T-helper 2 cell treated with Interferon-gamma antibody and Interleukin-4, amounts not matched to agents 5 μg/mL and 100 μg/mL, for 36 hours (primary cell): ENCODE measurements at regions not wholly inside any gene's neighbourhood (a gene's known extent, or its start where the extent isn't known, plus 50 kb on each side); places are given as distances from the start of the nearest gene placed in this dataset.
"Not testable (repeated sequence)": the region's sequence is repeated elsewhere in the genome, so short reads cannot be mapped to it uniquely, and the experiment has no call there.

ENCODE experiments used
- DNase-seq: peaks from one replicate; pipeline ENCODE4 v3.0.0; 2021; ENCODE audit warnings: low spot score
- H3K27ac Mint-ChIP-seq: one replicate; pipeline ENCODE4 v1.8.0; 2021; ENCODE audit warnings: mild to moderate bottlenecking, mixed read lengths
- H3K27me3 Mint-ChIP-seq: one replicate; pipeline ENCODE4 v1.8.0; 2021; ENCODE audit warnings: low read depth, mixed read lengths
- H3K36me3 Mint-ChIP-seq: one replicate; pipeline ENCODE4 v1.8.0; 2021; ENCODE audit warnings: low read depth, mixed read lengths
- H3K4me1 Mint-ChIP-seq: one replicate; pipeline ENCODE4 v1.8.0; 2021; ENCODE audit warnings: low read depth, mixed read lengths
- H3K4me3 Mint-ChIP-seq: one replicate; pipeline ENCODE4 v1.8.0; 2022; ENCODE audit warnings: mild to moderate bottlenecking, moderate library complexity, mixed read lengths
- H3K9me3 Mint-ChIP-seq: one replicate; pipeline ENCODE4 v1.8.0; 2021; ENCODE audit warnings: mixed read lengths

DNA sequence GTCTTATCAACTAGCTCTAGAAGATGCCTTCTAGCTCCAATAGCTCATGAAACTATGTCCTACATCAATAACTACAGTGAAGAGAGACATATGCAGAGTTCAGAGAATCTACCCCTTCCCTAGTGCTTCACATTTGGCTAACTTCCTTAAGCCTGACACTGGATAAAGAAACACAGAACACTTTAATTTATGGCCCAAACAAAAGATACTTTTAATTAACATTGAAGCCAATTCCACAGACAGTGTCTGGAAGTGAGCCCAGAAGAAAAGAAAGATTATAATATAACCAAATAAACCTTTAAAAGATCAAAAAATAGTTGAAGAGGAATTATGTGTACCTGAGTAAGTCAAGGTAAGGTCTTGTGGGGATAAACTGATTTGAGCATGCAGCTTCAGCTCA lies 255.2 kb downstream of the C11orf87 start:
- no peak for DNase-seq
- Mint-ChIP-seq H3K4me3 (no peak overlapping the region), H3K9me3 (no peaks in the 10 kb centered on the region), H3K36me3 (no peaks in the 10 kb centered on the region), H3K27ac (no peak overlapping the region), H3K27me3 (no peaks in the 10 kb centered on the region), H3K4me1 (no peaks in the 10 kb centered on the region)

GRCh38 chr11:109677876-109678275 lies 255.9 kb downstream of the C11orf87 start:
- no peak overlapping the region for H3K4me3 Mint-ChIP-seq
- no peaks in the 10 kb centered on the region for H3K9me3 Mint-ChIP-seq
- no peaks in the 10 kb centered on the region for H3K27me3 Mint-ChIP-seq
- H3K36me3 Mint-ChIP-seq, result no peaks in the 10 kb centered on the region
- H3K4me1 Mint-ChIP-seq, result no peaks in the 10 kb centered on the region
- DNase-seq, result no peak
- H3K27ac Mint-ChIP-seq, result no peak overlapping the region

GRCh38 chr11:109680127-109680526 lies 258.1 kb downstream of the C11orf87 start:
- H3K27me3 Mint-ChIP-seq, result no peaks in the 10 kb centered on the region
- H3K36me3 Mint-ChIP-seq, result no peaks in the 10 kb centered on the region
- no peaks in the 10 kb centered on the region for H3K9me3 Mint-ChIP-seq
- H3K4me3 Mint-ChIP-seq, result no peak overlapping the region
- no peaks in the 10 kb centered on the region for H3K4me1 Mint-ChIP-seq
- H3K27ac Mint-ChIP-seq, result no peak overlapping the region
- DNase-seq, result no peak

GRCh38 chr11:109682788-109683187 lies 260.8 kb downstream of the C11orf87 start:
- H3K36me3 Mint-ChIP-seq, H3K27me3 Mint-ChIP-seq, H3K27ac Mint-ChIP-seq, DNase-seq, H3K9me3 Mint-ChIP-seq, H3K4me3 Mint-ChIP-seq, H3K4me1 Mint-ChIP-seq: not testable (repeated sequence)

DNA sequence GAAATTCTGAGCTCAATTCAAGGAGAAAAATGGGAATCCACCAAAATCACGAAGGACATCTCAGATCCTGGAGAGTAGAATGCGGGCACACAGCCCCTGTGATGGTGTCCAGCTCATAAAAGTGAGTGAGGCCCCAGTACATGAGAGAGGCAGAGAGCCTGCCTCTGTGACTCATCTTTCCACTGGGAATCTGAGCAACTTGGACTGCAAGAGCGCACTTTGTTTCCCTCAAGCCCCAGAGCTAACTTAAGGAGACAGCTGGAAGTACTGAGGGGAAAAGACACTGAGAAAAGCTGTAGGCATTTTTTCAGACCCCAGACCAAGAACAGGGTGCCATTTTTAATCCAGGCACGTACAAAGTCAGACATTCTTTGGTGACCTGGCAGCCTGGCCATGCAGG lies 273.7 kb downstream of the C11orf87 start:
- Mint-ChIP-seq H3K27ac (no peak overlapping the region), H3K4me1 (no peaks in the 10 kb centered on the region)
- no peak for DNase-seq

DNA sequence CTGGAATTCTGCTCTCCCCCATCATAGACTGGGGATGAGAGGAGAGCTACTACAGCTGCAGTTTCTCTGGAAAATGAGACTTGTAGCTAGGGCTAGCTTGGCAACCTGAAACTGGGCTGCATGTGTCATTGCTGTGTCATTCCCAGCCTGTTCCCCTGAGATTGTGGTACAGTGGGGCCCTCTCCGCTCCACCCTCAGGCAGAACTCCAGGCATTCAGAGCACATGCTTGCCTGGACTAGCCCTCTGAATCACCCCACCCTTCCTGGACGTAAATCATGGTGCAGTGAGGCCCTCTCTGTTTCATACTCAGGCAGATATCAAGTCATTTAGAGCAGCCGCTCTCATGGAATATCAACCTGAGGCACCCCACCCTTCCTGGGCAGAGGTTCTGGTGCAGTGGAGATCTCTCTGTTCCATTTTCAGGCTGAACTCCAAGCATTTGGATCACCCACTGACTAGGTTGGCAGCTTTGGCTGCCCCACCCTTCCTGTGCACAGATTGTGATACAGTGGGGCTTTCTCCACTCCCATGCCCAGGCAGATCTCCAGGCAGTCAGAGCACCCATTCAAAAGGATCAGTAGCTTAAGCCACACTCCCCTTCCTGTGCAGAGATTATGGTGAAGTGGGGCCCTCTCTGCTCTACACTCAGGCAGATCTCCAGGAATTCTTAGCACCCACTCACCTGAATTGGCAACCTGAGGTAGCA lies 274.4 kb downstream of the C11orf87 start:
- Mint-ChIP-seq H3K27me3 (peaks cover 2% of the 10 kb centered on the region), H3K9me3 (peaks cover 6% of the 10 kb centered on the region), H3K4me3 (no peak overlapping the region), H3K27ac (no peak overlapping the region), H3K4me1 (no peaks in the 10 kb centered on the region), H3K36me3 (no peaks in the 10 kb centered on the region)
- DNase-seq, result no peak

More for the DNA sequence above, 273.7 kb downstream of the C11orf87 start:
- H3K36me3 Mint-ChIP-seq, result no peaks in the 10 kb centered on the region
- H3K27me3 Mint-ChIP-seq, result peaks cover 2% of the 10 kb centered on the region
- H3K4me3 Mint-ChIP-seq, result no peak overlapping the region
- peaks cover 6% of the 10 kb centered on the region for H3K9me3 Mint-ChIP-seq

- no peak overlapping the region for H3K4me3 Mint-ChIP-seq
- H3K9me3 Mint-ChIP-seq, result peaks cover 6% of the 10 kb centered on the region
- H3K4me1 Mint-ChIP-seq, result no peaks in the 10 kb centered on the region
- no peaks in the 10 kb centered on the region for H3K36me3 Mint-ChIP-seq
- peaks cover 2% of the 10 kb centered on the region for H3K27me3 Mint-ChIP-seq
- no peak for DNase-seq
- H3K27ac Mint-ChIP-seq, result no peak overlapping the region
Observed at GRCh38 chr11:109697140-109697843, 275.3 kb downstream of the C11orf87 start.

- peaks cover 6% of the 10 kb centered on the region for H3K9me3 Mint-ChIP-seq
- no peak overlapping the region for H3K4me3 Mint-ChIP-seq
- no peak overlapping the region for H3K27ac Mint-ChIP-seq
- H3K27me3 Mint-ChIP-seq, result peaks cover 2% of the 10 kb centered on the region
- no peaks in the 10 kb centered on the region for H3K4me1 Mint-ChIP-seq
- no peaks in the 10 kb centered on the region for H3K36me3 Mint-ChIP-seq
- no peak for DNase-seq
Observed at GRCh38 chr11:109698237-109698636, 276.2 kb downstream of the C11orf87 start.

DNA sequence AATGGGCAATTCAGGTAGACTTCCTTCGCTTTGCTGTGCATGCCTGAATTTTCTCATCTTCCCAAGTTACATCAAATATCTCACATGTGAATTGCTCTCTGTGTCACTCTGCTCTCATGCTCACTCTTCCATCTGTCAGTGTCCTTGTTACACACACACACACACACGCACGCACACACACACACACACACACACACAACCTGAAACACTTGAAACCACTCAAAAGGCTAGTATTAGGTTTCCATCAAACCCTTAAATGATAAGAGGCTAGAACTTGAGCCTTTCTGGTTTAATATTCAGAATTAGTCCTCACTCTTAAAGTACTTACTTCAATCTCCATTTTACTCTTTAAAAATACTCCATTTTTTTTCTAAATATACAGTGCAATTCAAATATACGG lies 282.4 kb downstream of the C11orf87 start:
- no peaks in the 10 kb centered on the region for H3K4me1 Mint-ChIP-seq
- H3K4me3 Mint-ChIP-seq, result no peak overlapping the region
- peaks cover 2% of the 10 kb centered on the region for H3K27me3 Mint-ChIP-seq
- no peak for DNase-seq
- no peaks in the 10 kb centered on the region for H3K36me3 Mint-ChIP-seq
- no peak overlapping the region for H3K27ac Mint-ChIP-seq
- H3K9me3 Mint-ChIP-seq, result no peaks in the 10 kb centered on the region

DNA sequence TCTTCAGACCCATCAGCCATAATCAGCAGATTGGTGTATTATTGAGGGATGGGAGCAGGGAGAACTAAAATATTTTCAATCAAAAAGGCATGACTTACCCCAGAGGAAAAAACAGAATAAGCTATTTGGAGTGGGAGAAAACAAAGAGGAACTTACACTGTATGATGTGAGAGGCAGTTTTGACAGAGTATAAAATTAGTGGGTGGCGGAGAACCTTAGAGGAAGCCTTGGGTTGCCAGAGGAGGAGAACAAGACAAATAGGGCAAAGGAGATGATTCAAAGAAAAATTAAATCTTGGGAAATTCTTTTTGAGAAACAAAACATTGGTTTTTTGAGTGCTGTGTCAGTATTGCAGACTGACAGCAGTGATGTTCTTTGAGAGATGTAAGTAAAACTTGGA lies 285.0 kb downstream of the C11orf87 start:
- Mint-ChIP-seq H3K27ac (no peak overlapping the region), H3K9me3 (no peaks in the 10 kb centered on the region), H3K36me3 (no peaks in the 10 kb centered on the region), H3K4me1 (no peaks in the 10 kb centered on the region), H3K27me3 (no peaks in the 10 kb centered on the region), H3K4me3 (no peak overlapping the region)
- no peak for DNase-seq

DNA sequence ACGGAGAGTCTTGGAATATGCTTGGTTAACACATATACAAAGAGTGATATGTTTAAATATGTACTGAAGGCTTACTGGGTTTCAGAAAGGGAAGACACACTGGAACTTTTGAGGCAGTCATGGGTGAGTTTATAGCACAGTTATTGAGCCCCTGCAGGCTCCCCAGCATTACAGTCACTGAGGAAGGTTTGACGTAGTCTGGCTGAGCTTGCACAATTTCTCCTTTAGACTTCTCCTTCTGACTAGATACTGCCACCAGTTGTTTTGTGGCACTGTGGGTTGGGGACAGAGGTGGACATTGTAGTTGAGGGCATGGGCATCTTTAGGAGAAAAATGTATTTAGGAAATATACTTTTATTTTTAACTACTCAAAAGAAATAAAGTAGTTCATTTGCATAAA lies 285.4 kb downstream of the C11orf87 start:
- Mint-ChIP-seq H3K27ac (no peak overlapping the region), H3K36me3 (no peaks in the 10 kb centered on the region), H3K4me3 (no peak overlapping the region), H3K4me1 (no peaks in the 10 kb centered on the region), H3K27me3 (no peaks in the 10 kb centered on the region), H3K9me3 (no peaks in the 10 kb centered on the region)
- no peak for DNase-seq

GRCh38 chr11:109708184-109708583 lies 286.2 kb downstream of the C11orf87 start:
- no peaks in the 10 kb centered on the region for H3K36me3 Mint-ChIP-seq
- no peak overlapping the region for H3K27ac Mint-ChIP-seq
- no peaks in the 10 kb centered on the region for H3K4me1 Mint-ChIP-seq
- no peak overlapping the region for H3K4me3 Mint-ChIP-seq
- H3K27me3 Mint-ChIP-seq, result no peaks in the 10 kb centered on the region
- H3K9me3 Mint-ChIP-seq, result no peaks in the 10 kb centered on the region
- DNase-seq, result no peak

DNA sequence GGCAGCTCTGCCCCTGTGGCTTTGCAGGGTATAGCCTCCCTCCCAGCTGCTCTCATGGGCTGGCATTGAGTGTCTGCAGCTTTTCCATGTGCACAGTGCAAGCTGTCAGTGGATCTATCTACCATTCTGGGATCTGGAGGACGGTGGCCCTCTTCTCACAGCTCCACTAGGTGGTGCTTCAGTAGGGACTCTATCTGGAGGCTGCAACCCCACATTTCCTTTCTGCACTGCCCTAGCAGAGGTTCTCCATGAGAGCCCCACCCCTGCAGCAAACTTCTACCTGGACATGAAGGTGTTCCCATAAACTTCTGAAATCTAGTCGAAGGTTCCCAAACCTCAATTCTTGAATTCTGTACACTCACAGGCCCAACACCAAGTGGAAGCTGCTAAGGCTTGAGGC lies 292.5 kb downstream of the C11orf87 start:
- H3K27me3 Mint-ChIP-seq, H3K4me1 Mint-ChIP-seq, H3K36me3 Mint-ChIP-seq, H3K9me3 Mint-ChIP-seq, DNase-seq, H3K27ac Mint-ChIP-seq, H3K4me3 Mint-ChIP-seq: not testable (repeated sequence)

- DNase-seq, H3K27ac Mint-ChIP-seq, H3K36me3 Mint-ChIP-seq, H3K9me3 Mint-ChIP-seq, H3K27me3 Mint-ChIP-seq, H3K4me3 Mint-ChIP-seq, H3K4me1 Mint-ChIP-seq: not testable (repeated sequence)
Observed at GRCh38 chr11:109715424-109715823, 293.4 kb downstream of the C11orf87 start.

DNA sequence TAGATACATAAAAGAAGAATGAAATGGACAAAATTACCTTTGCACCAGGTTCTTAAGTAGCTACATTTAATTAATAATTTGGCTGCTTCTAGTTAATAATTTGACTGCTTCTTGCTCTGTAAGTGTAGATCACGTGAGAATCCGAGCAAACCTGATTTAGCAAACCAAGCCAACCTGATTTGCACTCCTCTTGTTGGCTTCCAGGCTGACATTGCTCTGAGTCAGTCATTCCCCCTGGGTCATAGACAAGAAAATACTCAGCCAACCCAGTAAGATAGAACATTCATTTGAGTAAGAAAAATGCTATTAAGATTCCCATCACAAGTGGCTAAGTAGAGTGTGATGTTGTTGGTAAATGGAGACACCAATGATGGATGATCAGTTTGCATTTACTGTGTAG lies 304.1 kb downstream of the C11orf87 start:
- DNase-seq, result no peak
- Mint-ChIP-seq H3K27ac (no peak overlapping the region), H3K4me3 (no peak overlapping the region), H3K27me3 (no peaks in the 10 kb centered on the region), H3K4me1 (no peaks in the 10 kb centered on the region), H3K9me3 (no peaks in the 10 kb centered on the region), H3K36me3 (no peaks in the 10 kb centered on the region)
